ENCODE measurements at regions not wholly inside any gene's neighbourhood (a gene's known extent, or its start where the extent isn't known, plus 50 kb on each side); places are given as distances from the start of the nearest gene placed in this dataset.

- DNase-seq (no peak), ATAC-seq (ENCODE audit: low read depth) (no peak)
- Mint-ChIP-seq H3K4me3 (no peak overlapping the region), H3K4me1 (no peaks in the 10 kb centered on the region), H3K27me3 (no peaks in the 10 kb centered on the region), H3K9me3 (no peaks in the 10 kb centered on the region), H3K36me3 (no peaks in the 10 kb centered on the region), H3K27ac (no peak overlapping the region)
- POLR2A ChIA-PET = no interaction called here
Measured at GRCh38 chr2:42900289-42900891, 108.0 kb upstream of the HAAO start.

DNA sequence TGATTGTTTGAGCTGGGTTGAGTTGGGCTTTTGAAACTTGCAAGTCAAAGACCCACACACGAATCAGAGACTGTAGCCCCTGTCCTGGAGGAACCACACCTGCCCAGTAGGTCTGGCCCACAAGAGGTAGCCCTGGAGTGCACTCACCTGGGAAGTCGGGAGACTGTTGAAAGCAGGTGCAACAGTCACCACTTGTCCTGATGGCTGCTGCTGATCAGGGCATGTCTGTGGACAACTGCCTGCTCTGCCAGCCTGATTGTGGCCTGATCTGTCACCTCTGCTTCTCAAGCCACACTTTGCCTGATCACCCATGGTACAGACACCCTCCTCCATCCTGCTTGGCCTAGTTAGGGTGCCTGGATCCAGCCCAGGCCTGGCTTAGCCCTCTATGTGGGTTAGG, 105.0 kb upstream of the HAAO start:
- no peaks in the 10 kb centered on the region for H3K9me3 Mint-ChIP-seq
- no peak overlapping the region for H3K4me3 Mint-ChIP-seq
- POLR2A ChIA-PET = no interaction called here
- no peaks in the 10 kb centered on the region for H3K27me3 Mint-ChIP-seq
- H3K27ac Mint-ChIP-seq = no peak overlapping the region
- H3K4me1 Mint-ChIP-seq = no peaks in the 10 kb centered on the region
- H3K36me3 Mint-ChIP-seq = no peaks in the 10 kb centered on the region
- ATAC-seq (ENCODE audit: low read depth) (no peak), DNase-seq (no peak)

- no peak for DNase-seq
- H3K4me3 Mint-ChIP-seq = no peak overlapping the region
- no peaks in the 10 kb centered on the region for H3K36me3 Mint-ChIP-seq
- H3K9me3 Mint-ChIP-seq = no peaks in the 10 kb centered on the region
- H3K4me1 Mint-ChIP-seq = no peaks in the 10 kb centered on the region
- no peak overlapping the region for H3K27ac Mint-ChIP-seq
- no peaks in the 10 kb centered on the region for H3K27me3 Mint-ChIP-seq
- no peak for ATAC-seq (ENCODE audit: low read depth)
- POLR2A ChIA-PET = no interaction called here
Measured at GRCh38 chr2:42895791-42896135, 103.4 kb upstream of the HAAO start.

- no peak for ATAC-seq (ENCODE audit: low read depth)
- Mint-ChIP-seq H3K9me3 (no peaks in the 10 kb centered on the region), H3K36me3 (no peaks in the 10 kb centered on the region), H3K27ac (no peak overlapping the region), H3K27me3 (no peaks in the 10 kb centered on the region), H3K4me1 (no peaks in the 10 kb centered on the region), H3K4me3 (no peak overlapping the region)
- DNase-seq = no peak
- POLR2A ChIA-PET = no interaction called here
Measured at GRCh38 chr2:42895134-42895790, 102.9 kb upstream of the HAAO start.

DNA sequence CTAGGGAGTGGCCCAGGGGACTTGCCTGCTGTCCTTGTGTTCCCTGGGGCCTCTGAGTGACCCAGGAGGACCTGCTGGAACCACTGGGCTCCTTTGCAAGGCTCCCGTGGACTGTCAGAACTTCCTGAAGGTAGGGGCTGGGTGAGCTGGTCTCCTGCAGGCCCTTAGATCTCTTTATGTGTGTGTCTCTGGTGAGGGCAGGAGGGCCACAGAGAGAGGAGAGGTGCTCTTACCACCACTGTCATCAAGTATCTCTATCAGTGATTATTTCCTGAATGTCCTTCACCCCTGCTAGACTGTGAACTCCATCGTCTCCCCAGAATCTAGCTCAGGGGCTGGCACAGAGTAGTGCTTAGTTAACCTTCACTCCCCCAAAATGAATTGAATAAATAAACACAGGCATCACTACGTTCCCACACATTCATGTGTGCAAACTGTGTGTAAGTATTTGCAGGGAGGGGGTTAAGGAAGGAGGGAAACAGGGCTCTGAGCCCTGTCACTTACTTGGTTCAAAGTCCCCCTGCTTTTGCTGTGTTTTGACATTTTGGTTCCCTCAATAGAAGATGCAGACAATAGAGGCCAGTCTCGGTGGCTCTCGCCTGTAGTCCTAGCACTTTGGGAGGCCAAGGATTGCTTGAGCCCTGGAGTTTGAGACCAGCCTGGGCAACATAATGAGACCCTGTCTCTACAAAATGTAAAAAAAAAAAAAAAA, 100.8 kb upstream of the HAAO start:
- no peak for ATAC-seq (ENCODE audit: low read depth)
- peaks cover 6% of the 10 kb centered on the region for H3K9me3 Mint-ChIP-seq
- H3K4me3 Mint-ChIP-seq = no peak overlapping the region
- POLR2A ChIA-PET = no interaction called here
- no peak for DNase-seq
- H3K27me3 Mint-ChIP-seq = peaks cover 3% of the 10 kb centered on the region
- H3K27ac Mint-ChIP-seq = no peak overlapping the region
- no peaks in the 10 kb centered on the region for H3K36me3 Mint-ChIP-seq
- no peaks in the 10 kb centered on the region for H3K4me1 Mint-ChIP-seq

- POLR2A ChIA-PET = no interaction called here
- no peak overlapping the region for H3K27ac Mint-ChIP-seq
- ATAC-seq (ENCODE audit: low read depth) (no peak), DNase-seq (no peak)
- no peaks in the 10 kb centered on the region for H3K4me1 Mint-ChIP-seq
- H3K27me3 Mint-ChIP-seq = peaks cover 5% of the 10 kb centered on the region
- no peak overlapping the region for H3K4me3 Mint-ChIP-seq
- H3K36me3 Mint-ChIP-seq = no peaks in the 10 kb centered on the region
- H3K9me3 Mint-ChIP-seq = peaks cover 6% of the 10 kb centered on the region
Measured at GRCh38 chr2:42890791-42891355, 98.5 kb upstream of the HAAO start.

DNA sequence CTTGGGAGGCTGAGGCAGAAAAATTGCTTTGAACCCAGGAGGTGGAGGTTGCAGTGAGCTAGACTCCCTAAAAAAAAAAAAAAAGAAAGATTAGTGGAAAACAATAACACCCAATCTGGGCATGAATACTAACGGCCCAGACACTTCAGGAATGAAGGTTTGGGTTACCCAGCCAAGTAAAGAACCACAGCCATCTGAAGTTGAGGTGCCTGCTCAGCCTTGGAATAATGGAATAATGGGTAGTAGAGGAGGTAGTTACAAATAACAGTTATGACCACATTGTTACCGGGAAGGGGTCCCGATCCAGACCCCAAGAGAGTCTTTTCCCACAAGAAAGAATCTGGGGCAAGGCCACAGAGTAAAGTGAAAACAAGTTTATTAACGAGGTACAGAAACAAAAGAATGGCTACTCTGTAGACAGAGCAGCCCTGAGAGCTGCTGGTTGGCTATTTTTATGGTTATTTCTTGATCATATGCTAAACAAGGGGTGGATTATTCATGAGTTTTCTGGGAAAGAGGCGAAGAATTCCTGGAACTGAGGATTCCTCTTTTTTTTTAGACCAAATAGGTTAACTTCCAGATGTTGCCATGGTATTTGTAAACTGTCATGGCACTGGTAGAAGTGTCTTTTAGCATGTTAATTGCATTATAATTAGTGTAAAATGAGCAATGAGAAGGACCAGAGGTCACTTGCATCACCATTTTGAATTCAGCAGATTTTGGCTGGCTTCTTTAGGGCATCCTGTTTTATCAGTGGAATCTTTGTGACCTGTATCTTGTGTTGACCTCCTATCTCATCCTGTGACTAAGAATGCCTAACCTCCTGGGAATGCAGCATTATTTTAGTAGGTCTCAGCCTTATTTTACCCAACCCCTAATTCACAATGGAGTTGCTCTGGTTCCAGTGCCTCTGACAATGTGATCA, 96.2 kb upstream of the HAAO start:
- POLR2A ChIA-PET = no interaction called here
- ATAC-seq (ENCODE audit: low read depth) (no peak), DNase-seq (no peak)
- no peak overlapping the region for H3K4me3 Mint-ChIP-seq
- H3K36me3 Mint-ChIP-seq = no peaks in the 10 kb centered on the region
- no peaks in the 10 kb centered on the region for H3K4me1 Mint-ChIP-seq
- peaks cover 5% of the 10 kb centered on the region for H3K27me3 Mint-ChIP-seq
- no peak overlapping the region for H3K27ac Mint-ChIP-seq
- peaks cover 6% of the 10 kb centered on the region for H3K9me3 Mint-ChIP-seq

DNA sequence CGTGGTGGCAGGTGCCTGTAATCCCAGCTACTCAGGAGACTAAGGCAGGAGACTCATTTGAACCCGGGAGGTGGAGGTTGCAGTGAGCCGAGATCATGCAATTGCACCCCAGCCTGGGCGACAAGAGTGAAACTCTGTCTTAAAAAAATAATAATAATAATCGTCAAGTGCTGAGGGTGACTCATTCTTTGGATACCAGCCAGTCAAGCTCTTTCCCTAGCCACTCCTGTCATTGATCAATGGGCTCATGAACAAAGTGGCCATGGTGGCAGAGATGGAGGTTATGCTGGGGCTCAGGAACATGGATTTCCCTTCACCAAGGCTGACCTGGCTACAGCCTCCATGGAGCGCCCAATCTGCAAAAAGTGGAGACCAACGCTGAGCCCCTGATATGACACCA, 94.5 kb upstream of the HAAO start:
- Mint-ChIP-seq H3K36me3 (no peaks in the 10 kb centered on the region), H3K27me3 (peaks cover 5% of the 10 kb centered on the region), H3K9me3 (peaks cover 6% of the 10 kb centered on the region), H3K27ac (no peak overlapping the region), H3K4me3 (no peak overlapping the region), H3K4me1 (peaks cover 4% of the 10 kb centered on the region)
- POLR2A ChIA-PET = no interaction called here
- no peak for ATAC-seq (ENCODE audit: low read depth)
- no peak for DNase-seq

DNA sequence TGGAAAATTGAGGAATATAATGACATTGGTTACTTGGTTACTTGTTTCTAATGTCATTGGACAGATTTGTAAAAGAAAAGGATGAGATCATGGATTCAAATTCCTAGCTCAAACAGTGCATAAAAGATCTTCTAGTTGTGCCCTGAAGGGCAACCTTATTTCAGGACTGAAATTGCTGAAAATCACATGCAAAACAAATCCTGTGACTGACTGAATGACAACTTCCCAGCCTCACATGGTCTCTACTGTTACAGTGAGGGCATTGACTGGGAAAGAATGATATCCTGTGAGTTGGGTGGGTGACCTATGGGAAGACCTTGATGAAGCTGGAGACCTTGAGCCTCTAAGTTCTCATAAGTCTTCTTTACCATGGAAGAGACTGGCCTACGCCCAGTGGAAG, 90.4 kb upstream of the HAAO start:
- Mint-ChIP-seq H3K4me1 (peaks cover 15% of the 10 kb centered on the region), H3K27ac (no peak overlapping the region), H3K27me3 (no peaks in the 10 kb centered on the region), H3K9me3 (no peaks in the 10 kb centered on the region), H3K36me3 (no peaks in the 10 kb centered on the region), H3K4me3 (no peak overlapping the region)
- DNase-seq (no peak), ATAC-seq (ENCODE audit: low read depth) (no peak)
- POLR2A ChIA-PET = no interaction called here

- Mint-ChIP-seq H3K4me3 (no peak overlapping the region), H3K36me3 (no peaks in the 10 kb centered on the region), H3K27ac (no peak overlapping the region), H3K4me1 (peaks cover 15% of the 10 kb centered on the region), H3K27me3 (no peaks in the 10 kb centered on the region), H3K9me3 (no peaks in the 10 kb centered on the region)
- no peak for ATAC-seq (ENCODE audit: low read depth)
- no peak for DNase-seq
- POLR2A ChIA-PET = no interaction called here
Measured at GRCh38 chr2:42881732-42882131, 89.3 kb upstream of the HAAO start.

- Mint-ChIP-seq H3K27me3 (no peaks in the 10 kb centered on the region), H3K4me3 (no peak overlapping the region), H3K9me3 (no peaks in the 10 kb centered on the region), H3K36me3 (no peaks in the 10 kb centered on the region), H3K4me1 (peaks cover 15% of the 10 kb centered on the region), H3K27ac (no peak overlapping the region)
- ATAC-seq (ENCODE audit: low read depth) = no peak
- DNase-seq = no peak
- POLR2A ChIA-PET = no interaction called here
Measured at GRCh38 chr2:42880738-42881690, 88.6 kb upstream of the HAAO start.

DNA sequence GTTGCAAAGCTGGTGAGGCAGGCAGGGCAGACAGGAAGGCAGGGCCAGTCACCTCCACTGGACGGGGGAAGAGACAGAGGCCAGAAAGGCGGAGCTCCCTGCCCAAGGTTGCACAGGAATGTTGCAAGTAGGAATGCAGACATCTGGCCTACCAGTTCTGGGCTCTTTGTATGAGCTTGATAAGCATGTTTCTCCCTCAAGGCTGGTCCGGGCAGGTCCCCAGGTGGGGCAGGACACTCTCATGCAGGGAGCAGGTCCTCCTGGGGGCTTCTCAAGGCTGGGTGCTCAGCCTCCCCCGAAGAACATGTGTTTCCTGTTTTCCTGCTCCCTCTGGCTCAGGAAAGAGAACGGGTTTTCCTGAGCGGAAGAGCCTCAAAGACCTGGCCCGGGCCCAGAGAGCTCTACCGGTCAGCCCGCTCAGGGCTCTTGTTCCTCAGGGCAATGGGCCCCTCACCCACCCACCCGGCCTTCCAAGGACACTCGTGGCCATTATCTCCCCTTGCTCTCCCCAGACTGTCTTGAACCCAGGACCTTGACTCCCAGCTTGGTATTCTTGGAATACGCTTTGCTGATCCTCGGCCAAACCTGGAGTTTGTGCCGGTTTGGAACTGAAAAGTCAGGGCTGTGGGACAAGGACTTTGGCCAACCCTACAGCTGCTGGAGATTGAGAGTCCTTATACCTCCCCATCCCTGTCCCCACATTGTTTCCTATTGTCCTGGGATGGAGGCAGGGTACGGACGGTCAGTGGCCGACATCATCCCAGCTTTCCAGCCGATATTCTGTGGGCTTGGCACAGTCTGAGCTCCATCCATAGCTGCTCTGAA, 87.7 kb upstream of the HAAO start:
- ATAC-seq (ENCODE audit: low read depth) = no peak
- H3K9me3 Mint-ChIP-seq = no peaks in the 10 kb centered on the region
- DNase-seq = no peak
- H3K36me3 Mint-ChIP-seq = no peaks in the 10 kb centered on the region
- peaks cover 15% of the 10 kb centered on the region for H3K4me1 Mint-ChIP-seq
- no peak overlapping the region for H3K27ac Mint-ChIP-seq
- H3K27me3 Mint-ChIP-seq = no peaks in the 10 kb centered on the region
- no peak overlapping the region for H3K4me3 Mint-ChIP-seq
- POLR2A ChIA-PET = no interaction called here

All from activated naive CD8-positive, alpha-beta T cell treated with anti-CD3 and anti-CD28 coated beads, Interleukin-2, amount 10 ng/mL, durations not matched to agents 7 days and 5 days (primary cell).